HL-60 (cell line): ENCODE measurements at regions not wholly inside any gene's neighbourhood (a gene's known extent, or its start where the extent isn't known, plus 50 kb on each side); places are given as distances from the start of the nearest gene placed in this dataset.

Experiments used
- DNase-seq, 2 experiments: peaks; one replicate each; pipeline ENCODE4 v3.0.0-alpha.2; 2010 to 2020; ENCODE audit warnings: low read depth in 1 of 2, low spot score in 1 of 2
- H3K27ac ChIP-seq: fragments of 250-450 bp; sonication (Bioruptor Pico); replicated peaks from 2 replicates; pipeline ENCODE4 v1.5.1; 2020; ENCODE audit warnings: mild to moderate bottlenecking, moderate library complexity
- H3K27me3 ChIP-seq: fragments of 250-450 bp; sonication (Bioruptor Pico); 2 replicates; pipeline ENCODE4 v1.5.1; 2021; ENCODE audit warnings: mild to moderate bottlenecking, moderate library complexity; ENCODE audit not compliant: insufficient read depth, poor library complexity, severe bottlenecking
- H3K4me3 ChIP-seq: replicated peaks from 2 replicates; pipeline ENCODE4 v1.5.1; 2011; ENCODE audit warnings: mild to moderate bottlenecking, control low read depth, low read length; ENCODE audit not compliant: insufficient read depth
- GABPA ChIP-seq: IDR thresholded peaks from 2 replicates; pipeline ENCODE4 v1.6.1; 2012; ENCODE audit warnings: low read depth
- POLR2AphosphoS5 ChIP-seq: IDR thresholded peaks from 2 replicates; pipeline ENCODE4 v1.6.1; 2012; ENCODE audit warnings: low read depth
- SPI1 ChIP-seq: IDR thresholded peaks from 2 replicates; pipeline ENCODE4 v1.6.1; 2012; ENCODE audit warnings: low read depth, mild to moderate bottlenecking, borderline replicate concordance
- TF ChIP-seq, protein P1 (sequence below): IDR thresholded peaks from one replicate; pipeline ENCODE4 v1.5.1; 2011; ENCODE audit warnings: low read length, control low read depth, inconsistent platforms; ENCODE audit not compliant: insufficient read depth
- TF ChIP-seq, protein P2 (sequence below): IDR thresholded peaks from 2 replicates; pipeline ENCODE4 v1.6.1; 2012; ENCODE audit warnings: low read depth; ENCODE audit not compliant: insufficient replicate concordance

DNA sequence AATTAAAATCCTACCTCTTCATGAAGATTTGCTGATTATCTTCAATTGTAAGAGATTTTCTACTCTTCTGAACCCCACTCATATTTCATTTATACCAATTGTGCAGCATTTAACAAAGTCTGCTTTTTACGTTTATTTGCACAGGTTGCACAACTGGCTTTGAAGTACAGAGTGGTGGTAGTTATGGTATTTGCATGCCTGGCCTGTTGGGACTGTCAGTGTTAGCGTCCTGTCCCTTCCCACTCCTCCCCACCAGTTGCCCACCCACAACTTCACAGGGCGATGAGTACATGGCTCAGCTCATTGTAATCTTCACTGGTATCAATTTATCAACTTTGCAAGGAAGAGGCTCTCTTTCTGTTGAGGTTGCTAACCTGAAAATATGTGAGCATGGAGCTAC lies 372.3 kb downstream of the AASDHPPT start:
- no peak overlapping the region for H3K27ac ChIP-seq

DNA sequence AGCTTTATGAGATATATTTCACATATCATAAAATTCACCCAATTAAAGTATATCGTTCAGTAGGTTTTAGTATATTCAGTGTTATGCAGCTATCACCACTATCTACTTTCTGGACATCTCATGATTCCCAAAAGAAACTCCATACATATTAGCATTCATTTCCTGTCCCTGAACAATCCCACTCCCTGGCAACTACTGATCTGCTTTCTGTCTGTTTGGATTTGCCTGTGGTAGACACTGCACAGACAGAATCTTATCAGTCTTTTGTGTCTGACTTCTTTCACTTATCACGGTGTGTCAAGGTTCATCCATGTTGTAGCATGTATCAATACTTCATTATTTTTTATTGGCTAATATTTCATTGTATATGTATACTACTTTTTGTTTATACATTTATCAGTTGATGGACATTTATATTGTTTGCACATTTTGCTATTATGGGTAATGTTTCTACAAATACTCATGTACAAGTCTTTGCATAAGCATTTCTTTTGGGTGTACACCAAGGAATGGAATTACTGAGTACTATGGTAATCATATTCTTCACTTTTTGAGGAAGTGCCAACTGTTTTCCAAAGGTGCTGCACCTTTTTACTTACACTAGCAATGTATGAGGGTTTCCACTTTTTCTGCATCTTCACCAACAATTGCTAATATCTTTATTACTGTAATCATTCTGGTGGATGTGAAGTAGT lies 373.9 kb downstream of the AASDHPPT start:
- Histone ChIP-seq H3K4me3 (no peak overlapping the region), H3K27ac (no peak overlapping the region), H3K27me3 (no peaks in the 10 kb centered on the region)
- DNase-seq, result no peak
- no peak for TF ChIP-seq POLR2AphosphoS5
- TF ChIP-seq, protein P1, sequence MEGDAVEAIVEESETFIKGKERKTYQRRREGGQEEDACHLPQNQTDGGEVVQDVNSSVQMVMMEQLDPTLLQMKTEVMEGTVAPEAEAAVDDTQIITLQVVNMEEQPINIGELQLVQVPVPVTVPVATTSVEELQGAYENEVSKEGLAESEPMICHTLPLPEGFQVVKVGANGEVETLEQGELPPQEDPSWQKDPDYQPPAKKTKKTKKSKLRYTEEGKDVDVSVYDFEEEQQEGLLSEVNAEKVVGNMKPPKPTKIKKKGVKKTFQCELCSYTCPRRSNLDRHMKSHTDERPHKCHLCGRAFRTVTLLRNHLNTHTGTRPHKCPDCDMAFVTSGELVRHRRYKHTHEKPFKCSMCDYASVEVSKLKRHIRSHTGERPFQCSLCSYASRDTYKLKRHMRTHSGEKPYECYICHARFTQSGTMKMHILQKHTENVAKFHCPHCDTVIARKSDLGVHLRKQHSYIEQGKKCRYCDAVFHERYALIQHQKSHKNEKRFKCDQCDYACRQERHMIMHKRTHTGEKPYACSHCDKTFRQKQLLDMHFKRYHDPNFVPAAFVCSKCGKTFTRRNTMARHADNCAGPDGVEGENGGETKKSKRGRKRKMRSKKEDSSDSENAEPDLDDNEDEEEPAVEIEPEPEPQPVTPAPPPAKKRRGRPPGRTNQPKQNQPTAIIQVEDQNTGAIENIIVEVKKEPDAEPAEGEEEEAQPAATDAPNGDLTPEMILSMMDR, result no peak
- TF ChIP-seq, protein P2, sequence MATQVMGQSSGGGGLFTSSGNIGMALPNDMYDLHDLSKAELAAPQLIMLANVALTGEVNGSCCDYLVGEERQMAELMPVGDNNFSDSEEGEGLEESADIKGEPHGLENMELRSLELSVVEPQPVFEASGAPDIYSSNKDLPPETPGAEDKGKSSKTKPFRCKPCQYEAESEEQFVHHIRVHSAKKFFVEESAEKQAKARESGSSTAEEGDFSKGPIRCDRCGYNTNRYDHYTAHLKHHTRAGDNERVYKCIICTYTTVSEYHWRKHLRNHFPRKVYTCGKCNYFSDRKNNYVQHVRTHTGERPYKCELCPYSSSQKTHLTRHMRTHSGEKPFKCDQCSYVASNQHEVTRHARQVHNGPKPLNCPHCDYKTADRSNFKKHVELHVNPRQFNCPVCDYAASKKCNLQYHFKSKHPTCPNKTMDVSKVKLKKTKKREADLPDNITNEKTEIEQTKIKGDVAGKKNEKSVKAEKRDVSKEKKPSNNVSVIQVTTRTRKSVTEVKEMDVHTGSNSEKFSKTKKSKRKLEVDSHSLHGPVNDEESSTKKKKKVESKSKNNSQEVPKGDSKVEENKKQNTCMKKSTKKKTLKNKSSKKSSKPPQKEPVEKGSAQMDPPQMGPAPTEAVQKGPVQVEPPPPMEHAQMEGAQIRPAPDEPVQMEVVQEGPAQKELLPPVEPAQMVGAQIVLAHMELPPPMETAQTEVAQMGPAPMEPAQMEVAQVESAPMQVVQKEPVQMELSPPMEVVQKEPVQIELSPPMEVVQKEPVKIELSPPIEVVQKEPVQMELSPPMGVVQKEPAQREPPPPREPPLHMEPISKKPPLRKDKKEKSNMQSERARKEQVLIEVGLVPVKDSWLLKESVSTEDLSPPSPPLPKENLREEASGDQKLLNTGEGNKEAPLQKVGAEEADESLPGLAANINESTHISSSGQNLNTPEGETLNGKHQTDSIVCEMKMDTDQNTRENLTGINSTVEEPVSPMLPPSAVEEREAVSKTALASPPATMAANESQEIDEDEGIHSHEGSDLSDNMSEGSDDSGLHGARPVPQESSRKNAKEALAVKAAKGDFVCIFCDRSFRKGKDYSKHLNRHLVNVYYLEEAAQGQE, result no peak
- no peak for TF ChIP-seq SPI1
- no peak for TF ChIP-seq GABPA

More for the DNA sequence above, 372.3 kb downstream of the AASDHPPT start:
- no peak for DNase-seq
- Histone ChIP-seq H3K4me3 (no peak overlapping the region), H3K27me3 (no peaks in the 10 kb centered on the region)
- TF ChIP-seq SPI1 (no peak), GABPA (no peak), POLR2AphosphoS5 (no peak)
- TF ChIP-seq, protein P1, result no peak
- TF ChIP-seq, protein P2, result no peak

DNA sequence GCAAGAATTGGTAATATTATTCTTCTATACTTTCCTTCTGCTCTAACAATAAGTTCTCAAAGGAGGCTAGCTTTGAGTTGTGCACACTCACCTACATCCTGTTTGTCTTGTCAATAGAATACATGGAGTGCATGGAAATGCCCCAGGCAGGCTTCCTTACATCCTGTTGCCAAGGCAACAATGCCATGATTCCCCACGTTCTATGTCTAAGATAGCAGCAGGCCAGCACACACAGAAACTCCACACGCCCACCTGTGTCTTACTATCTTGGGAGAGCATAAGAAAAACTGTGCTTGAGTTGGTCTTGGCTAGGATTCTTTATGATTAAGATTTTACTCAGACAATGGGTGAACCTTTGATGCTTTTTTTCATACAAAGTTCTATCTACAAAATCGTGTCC lies 379.2 kb downstream of the AASDHPPT start:
- H3K27ac ChIP-seq, result no peak overlapping the region

More for the DNA sequence above, 379.2 kb downstream of the AASDHPPT start:
- DNase-seq, result no peak
- Histone ChIP-seq H3K27me3 (no peaks in the 10 kb centered on the region), H3K4me3 (no peak overlapping the region)
- TF ChIP-seq, protein P1, result no peak
- TF ChIP-seq GABPA (no peak), POLR2AphosphoS5 (no peak), SPI1 (no peak)
- TF ChIP-seq, protein P2, result no peak
